ENCODE measurements at regions not wholly inside any gene's neighbourhood (a gene's known extent, or its start where the extent isn't known, plus 50 kb on each side); places are given as distances from the start of the nearest gene placed in this dataset.

- peak overlapping the region; percentile 92 for H3K27ac Mint-ChIP-seq (ENCODE audit: unreplicated experiment)
- H3K9me3 Mint-ChIP-seq (ENCODE audit: low read depth), result no peaks in the 10 kb centered on the region
- DNase-seq (ENCODE audit: low spot score), result no peak
- H3K4me1 Mint-ChIP-seq (ENCODE audit: low read depth), result peaks cover 76% of the 10 kb centered on the region
- no peaks in the 10 kb centered on the region for H3K27me3 Mint-ChIP-seq (ENCODE audit: low read depth)
- TF ChIP-seq, protein P1, sequence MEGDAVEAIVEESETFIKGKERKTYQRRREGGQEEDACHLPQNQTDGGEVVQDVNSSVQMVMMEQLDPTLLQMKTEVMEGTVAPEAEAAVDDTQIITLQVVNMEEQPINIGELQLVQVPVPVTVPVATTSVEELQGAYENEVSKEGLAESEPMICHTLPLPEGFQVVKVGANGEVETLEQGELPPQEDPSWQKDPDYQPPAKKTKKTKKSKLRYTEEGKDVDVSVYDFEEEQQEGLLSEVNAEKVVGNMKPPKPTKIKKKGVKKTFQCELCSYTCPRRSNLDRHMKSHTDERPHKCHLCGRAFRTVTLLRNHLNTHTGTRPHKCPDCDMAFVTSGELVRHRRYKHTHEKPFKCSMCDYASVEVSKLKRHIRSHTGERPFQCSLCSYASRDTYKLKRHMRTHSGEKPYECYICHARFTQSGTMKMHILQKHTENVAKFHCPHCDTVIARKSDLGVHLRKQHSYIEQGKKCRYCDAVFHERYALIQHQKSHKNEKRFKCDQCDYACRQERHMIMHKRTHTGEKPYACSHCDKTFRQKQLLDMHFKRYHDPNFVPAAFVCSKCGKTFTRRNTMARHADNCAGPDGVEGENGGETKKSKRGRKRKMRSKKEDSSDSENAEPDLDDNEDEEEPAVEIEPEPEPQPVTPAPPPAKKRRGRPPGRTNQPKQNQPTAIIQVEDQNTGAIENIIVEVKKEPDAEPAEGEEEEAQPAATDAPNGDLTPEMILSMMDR (IDR thresholded peaks at IDR 0.05), result no peak
- no peak overlapping the region for H3K4me3 Mint-ChIP-seq (ENCODE audit: unreplicated experiment)
- no peaks in the 10 kb centered on the region for H3K36me3 Mint-ChIP-seq (ENCODE audit: low read depth)
These were observed 184.5 kb upstream of the INHBA start for GRCh38 chr7:41887416-41887815.

GRCh38 chr7:41886901-41887311, 184.0 kb upstream of the INHBA start:
- peak; percentile 96 for DNase-seq (ENCODE audit: low spot score)
- Mint-ChIP-seq H3K4me1 (ENCODE audit: low read depth) (peaks cover 76% of the 10 kb centered on the region), H3K27ac (ENCODE audit: unreplicated experiment) (peak overlapping the region; percentile 92), H3K36me3 (ENCODE audit: low read depth) (no peaks in the 10 kb centered on the region), H3K27me3 (ENCODE audit: low read depth) (no peaks in the 10 kb centered on the region), H3K4me3 (ENCODE audit: unreplicated experiment) (no peak overlapping the region), H3K9me3 (ENCODE audit: low read depth) (no peaks in the 10 kb centered on the region)
- TF ChIP-seq, protein P1 (IDR thresholded peaks at IDR 0.05), result peak; percentile 62

- H3K9me3 Mint-ChIP-seq (ENCODE audit: low read depth), result no peaks in the 10 kb centered on the region
- peaks cover 76% of the 10 kb centered on the region for H3K4me1 Mint-ChIP-seq (ENCODE audit: low read depth)
- H3K36me3 Mint-ChIP-seq (ENCODE audit: low read depth), result no peaks in the 10 kb centered on the region
- TF ChIP-seq, protein P1 (IDR thresholded peaks at IDR 0.05), result no peak
- no peak for DNase-seq (ENCODE audit: low spot score)
- H3K27me3 Mint-ChIP-seq (ENCODE audit: low read depth), result no peaks in the 10 kb centered on the region
- H3K4me3 Mint-ChIP-seq (ENCODE audit: unreplicated experiment), result peak overlapping the region; percentile 19
- peak overlapping the region; percentile 92 for H3K27ac Mint-ChIP-seq (ENCODE audit: unreplicated experiment)
These were observed 183.5 kb upstream of the INHBA start for GRCh38 chr7:41886262-41886900.

DNA sequence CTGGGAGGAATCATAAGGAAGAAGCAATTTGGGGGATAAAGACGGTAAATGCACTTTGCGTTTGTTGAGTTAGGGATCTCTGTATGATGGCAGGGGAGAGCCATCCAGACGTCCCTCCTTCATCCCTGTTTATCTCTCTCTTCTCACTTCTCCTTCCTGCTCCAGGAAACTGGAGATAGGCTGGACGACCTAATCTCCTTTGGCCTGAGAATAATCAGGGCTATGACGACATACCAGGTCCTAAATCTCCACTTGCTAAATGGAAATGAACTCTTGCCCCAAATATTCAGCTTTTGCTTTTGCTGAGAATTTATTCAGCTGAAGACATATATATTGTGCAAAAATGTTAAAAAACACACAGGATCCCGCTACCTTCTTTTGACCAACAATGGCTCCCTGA, 182.9 kb upstream of the INHBA start:
- Mint-ChIP-seq H3K4me3 (ENCODE audit: unreplicated experiment) (peak overlapping the region; percentile 19), H3K27ac (ENCODE audit: unreplicated experiment) (peak overlapping the region; percentile 92)

DNA sequence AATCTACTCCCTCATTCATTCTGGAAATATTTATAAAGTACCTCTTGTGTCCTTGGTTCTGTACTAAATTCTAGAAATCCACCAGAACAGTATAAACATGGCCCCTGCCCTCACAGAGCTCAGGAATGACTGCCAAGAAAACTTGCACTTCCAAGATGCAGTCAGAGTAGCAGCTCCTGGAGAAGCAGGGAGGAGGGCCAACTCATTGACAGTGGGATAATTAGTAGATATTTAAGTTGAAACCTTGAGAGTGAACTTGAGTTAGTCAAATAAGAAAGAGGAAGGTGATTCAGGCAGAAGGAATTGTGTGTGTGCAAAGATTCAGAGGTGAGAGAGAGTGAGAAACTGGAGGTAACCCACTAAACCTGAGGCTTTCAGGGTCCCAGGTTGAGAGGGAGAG, 182.2 kb upstream of the INHBA start:
- H3K9me3 Mint-ChIP-seq (ENCODE audit: low read depth), result no peaks in the 10 kb centered on the region
- no peaks in the 10 kb centered on the region for H3K36me3 Mint-ChIP-seq (ENCODE audit: low read depth)
- H3K27ac Mint-ChIP-seq (ENCODE audit: unreplicated experiment), result peak overlapping the region; percentile 92
- TF ChIP-seq, protein P1 (IDR thresholded peaks at IDR 0.05), result no peak
- no peak for DNase-seq (ENCODE audit: low spot score)
- no peaks in the 10 kb centered on the region for H3K27me3 Mint-ChIP-seq (ENCODE audit: low read depth)
- peaks cover 76% of the 10 kb centered on the region for H3K4me1 Mint-ChIP-seq (ENCODE audit: low read depth)
- H3K4me3 Mint-ChIP-seq (ENCODE audit: unreplicated experiment), result no peak overlapping the region

More for the DNA sequence above, 182.9 kb upstream of the INHBA start:
- peaks cover 76% of the 10 kb centered on the region for H3K4me1 Mint-ChIP-seq (ENCODE audit: low read depth)
- H3K9me3 Mint-ChIP-seq (ENCODE audit: low read depth), result no peaks in the 10 kb centered on the region
- no peaks in the 10 kb centered on the region for H3K36me3 Mint-ChIP-seq (ENCODE audit: low read depth)
- no peak for DNase-seq (ENCODE audit: low spot score)
- TF ChIP-seq, protein P1 (IDR thresholded peaks at IDR 0.05), result no peak
- H3K27me3 Mint-ChIP-seq (ENCODE audit: low read depth), result no peaks in the 10 kb centered on the region

All from chondrocyte (in vitro differentiated cells).